OCI-LY1 (cell line): ENCODE measurements at regions not wholly inside any gene's neighbourhood (a gene's known extent, or its start where the extent isn't known, plus 50 kb on each side); places are given as distances from the start of the nearest gene placed in this dataset.

Experiments used
- CTCF ChIP-seq: fragments of 200-600 bp; sonication (generic), shearing (Covaris generic); IDR thresholded peaks from 2 replicates; pipeline ENCODE4 v1.5.1; 2017; ENCODE audit warnings: mild to moderate bottlenecking, antibody characterized with exemption, low read length, moderate library complexity, mixed read lengths
- EZH2 ChIP-seq: fragments of 200-600 bp; sonication (generic), shearing (Covaris generic); IDR thresholded peaks from 2 replicates; pipeline ENCODE4 v1.8.0; 2017; ENCODE audit warnings: borderline replicate concordance, mixed run types, mild to moderate bottlenecking, antibody characterized with exemption, low read length, moderate library complexity, mixed read lengths

- TF ChIP-seq CTCF (no peak), EZH2 (no peak)
These were observed 493.1 kb downstream of the SHQ1 start for GRCh38 chr3:72355168-72355567.
